HG03108 (cell line): ENCODE measurements at regions not wholly inside any gene's neighbourhood (a gene's known extent, or its start where the extent isn't known, plus 50 kb on each side); places are given as distances from the start of the nearest gene placed in this dataset.

Experiments
- ATAC-seq: cut with Tn5 transposase; IDR thresholded peaks from one replicate; pipeline ENCODE4 v1.9.1; 2021; ENCODE audit warnings: moderate library complexity; ENCODE audit not compliant: unreplicated experiment

DNA sequence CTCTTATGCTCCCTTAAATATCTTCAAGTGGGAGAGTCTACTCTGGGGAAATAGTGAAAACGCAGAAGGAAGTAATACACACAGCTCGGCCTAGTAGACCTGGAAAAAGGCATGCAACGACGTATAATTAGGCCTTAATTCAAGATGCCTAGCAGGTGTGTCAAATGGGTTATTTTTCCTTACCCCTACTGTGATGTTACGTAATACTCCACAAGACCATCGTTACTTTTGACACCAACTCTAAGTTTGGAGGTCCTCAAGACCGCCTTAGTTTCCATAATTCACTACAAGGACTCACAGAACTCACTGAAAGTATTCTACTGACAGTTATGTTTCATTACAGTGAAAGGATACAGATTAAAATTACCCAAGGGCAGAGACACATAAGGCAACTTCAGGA lies 1024.3 kb upstream of the MAP3K7 start:
- no peak for ATAC-seq

DNA sequence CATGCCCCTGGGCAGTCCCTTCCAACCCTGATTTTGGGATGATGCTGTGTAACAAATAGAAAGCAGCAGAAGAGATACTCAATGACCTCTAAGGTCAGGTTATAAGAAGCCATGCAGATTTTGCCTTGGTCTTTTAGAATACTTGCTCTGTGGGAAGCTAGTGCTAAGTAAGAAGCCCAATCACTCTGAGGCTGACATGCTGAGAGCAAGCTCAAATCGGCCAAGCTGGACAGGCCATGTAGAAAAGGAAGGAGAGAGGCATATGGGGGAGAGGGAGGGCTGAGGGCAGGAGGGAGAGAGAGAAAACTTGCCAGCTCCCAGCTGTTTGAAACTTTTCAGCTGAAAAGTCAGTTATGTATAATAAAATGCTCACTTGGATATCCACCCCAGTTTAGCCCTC lies 1021.6 kb upstream of the MAP3K7 start:
- no peak for ATAC-seq

DNA sequence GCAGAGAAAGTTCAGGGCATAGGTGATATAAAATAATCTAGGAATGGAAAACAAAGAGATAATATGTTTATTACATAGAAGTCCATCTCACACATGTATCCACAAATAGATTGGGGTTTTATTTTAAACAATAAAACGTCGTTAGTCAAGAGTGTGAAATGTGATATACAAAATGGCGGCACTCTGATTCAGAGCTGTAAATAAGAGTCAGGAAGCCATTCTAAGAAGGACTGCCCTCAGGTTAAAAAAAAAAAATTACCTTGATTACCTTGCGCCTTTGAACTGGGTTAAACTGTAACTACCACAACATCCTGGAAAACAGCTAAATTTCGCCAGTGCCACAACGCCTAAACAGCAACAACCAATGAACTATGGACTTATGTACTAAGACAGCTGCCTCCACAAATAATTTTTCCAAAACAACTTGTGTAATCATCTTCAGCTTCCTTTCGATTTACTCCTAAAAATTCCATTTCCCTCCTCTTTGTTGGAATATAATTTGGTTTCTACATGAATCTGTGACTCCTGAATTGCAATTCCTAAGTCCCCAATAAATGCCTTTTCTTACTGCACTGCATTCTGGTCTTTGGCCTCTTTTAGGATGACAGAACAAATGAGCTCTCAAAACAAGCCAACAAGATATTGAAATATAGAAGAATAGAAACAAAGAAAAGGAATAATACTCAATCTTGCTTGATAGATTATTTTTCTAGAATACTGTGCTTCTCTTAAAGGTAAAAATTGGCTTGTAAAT lies 1019.5 kb upstream of the MAP3K7 start:
- ATAC-seq = no peak

- no peak for ATAC-seq
Observed at GRCh38 chr6:91600561-91600960, 1013.7 kb upstream of the MAP3K7 start.

DNA sequence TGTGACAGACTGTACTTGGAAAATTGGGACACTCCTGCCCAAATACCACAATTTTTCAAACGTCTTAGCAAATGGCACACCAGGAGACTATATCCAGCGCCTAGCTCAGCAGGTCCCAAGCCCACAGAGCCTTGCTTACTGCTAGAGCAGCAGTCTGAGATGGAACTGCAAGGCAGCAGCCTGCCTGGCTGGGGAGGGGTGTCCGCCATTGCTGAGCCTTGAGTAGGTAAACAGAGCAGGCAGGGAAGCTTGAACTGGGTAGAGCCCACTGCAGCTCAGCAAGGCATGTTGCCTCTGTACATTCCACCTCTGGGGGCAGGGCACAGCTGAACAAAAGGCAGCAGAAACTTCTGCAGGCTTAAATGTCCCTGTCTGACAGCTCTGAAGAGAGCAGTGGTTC lies 1003.3 kb upstream of the MAP3K7 start:
- no peak for ATAC-seq

DNA sequence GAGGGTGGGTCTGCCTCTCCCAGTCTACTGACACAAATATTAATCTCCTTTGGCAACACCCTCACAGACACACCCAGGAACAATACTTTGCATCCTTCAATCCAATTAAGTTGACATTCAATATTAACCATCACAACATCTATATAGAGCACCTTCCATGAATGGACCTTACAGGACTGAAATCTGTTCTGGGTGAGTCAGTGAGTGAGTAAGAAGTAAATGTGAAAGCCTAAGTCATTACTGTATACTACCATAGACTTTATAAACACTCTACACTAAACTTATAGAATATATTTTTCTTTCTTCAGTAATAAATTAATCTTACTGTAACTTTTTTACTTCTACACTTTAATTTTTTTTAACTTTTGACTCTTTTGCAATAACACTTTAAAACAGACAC lies 993.8 kb upstream of the MAP3K7 start:
- no peak for ATAC-seq

GRCh38 chr6:91575032-91575431 lies 988.2 kb upstream of the MAP3K7 start:
- ATAC-seq = peak; percentile 68

DNA sequence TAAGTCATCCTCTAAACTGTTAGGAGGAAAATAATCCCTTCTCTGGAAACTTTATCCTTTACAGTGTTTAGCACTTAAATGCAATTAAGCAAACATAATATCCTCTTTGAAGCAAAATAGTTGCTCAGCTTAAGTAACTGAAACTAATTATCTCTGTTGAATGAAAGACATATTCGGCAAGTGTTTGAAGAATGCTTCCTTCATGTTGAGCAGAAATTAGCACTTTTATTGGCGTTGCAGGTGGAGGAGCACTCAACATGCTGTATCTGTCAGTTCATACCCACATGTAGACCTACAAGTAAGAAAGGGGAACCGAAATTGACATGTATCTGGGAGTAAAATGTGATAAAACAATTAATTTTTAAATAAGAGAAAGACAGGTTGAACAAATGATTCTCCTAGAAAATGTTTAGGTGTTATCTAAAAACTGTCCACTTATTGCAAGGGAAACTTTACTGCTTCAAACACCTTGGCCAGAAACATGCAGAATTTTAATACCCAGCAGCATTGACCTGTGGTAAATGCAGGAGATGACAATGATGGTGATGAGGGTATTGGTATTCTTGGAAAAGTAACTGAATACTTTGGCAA lies 987.0 kb upstream of the MAP3K7 start:
- ATAC-seq = no peak

- no peak for ATAC-seq
Observed at GRCh38 chr6:91572878-91573277, 986.0 kb upstream of the MAP3K7 start.

DNA sequence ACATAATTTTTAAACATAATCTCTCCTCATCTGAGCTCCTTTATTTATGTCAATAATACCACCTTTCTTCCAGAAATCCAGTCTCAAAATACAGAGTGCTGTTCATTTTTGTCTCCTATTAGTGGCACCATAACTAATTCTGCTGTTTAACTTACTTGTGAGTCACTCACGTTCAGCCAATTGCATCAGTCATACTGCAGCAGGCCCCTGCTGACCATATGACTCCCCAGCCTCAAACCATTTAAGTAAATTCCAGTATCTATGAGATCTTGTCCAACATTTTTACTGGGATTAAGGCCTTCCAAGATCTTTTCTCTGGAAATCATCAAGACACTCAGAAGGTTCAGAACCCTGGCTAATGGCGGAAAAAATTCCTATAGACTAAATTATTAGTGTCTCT lies 982.2 kb upstream of the MAP3K7 start:
- ATAC-seq = no peak

DNA sequence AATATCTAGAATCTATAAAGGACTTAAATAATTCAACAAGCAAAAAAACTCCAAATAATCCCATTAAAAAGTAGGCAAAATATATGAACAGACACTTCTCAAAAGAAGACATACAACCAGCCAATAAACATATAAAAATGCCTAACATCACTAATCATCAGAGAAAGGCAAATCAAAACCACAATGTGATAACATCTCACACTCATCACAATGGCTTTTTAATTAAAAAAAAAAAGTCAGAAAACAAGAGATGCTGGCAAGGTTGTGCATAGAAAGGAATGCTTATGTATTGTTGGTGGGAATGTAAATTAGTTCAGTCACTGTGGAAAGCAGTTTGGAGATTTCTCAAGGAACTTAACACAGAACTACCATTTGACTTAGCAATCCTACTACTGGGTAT lies 979.6 kb upstream of the MAP3K7 start:
- ATAC-seq = no peak

DNA sequence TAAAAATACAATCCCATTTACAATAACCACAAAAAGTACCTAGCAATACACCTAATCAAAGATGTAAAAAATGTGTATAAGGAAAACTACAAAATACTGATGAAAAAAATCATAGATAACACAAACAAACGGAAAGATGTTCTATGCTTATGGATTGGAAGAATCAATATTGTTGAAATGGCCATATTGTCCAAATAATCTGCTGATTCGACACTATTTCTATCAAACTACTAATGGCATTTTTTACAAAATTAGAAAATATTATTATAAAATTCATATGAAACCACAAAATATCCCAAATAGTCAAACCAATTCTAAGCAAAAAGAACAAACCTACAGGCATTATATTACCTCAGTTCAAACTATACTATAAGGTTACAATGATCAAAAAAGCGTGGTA lies 978.3 kb upstream of the MAP3K7 start:
- ATAC-seq = no peak

- no peak for ATAC-seq
Observed at GRCh38 chr6:91562955-91563354, 976.1 kb upstream of the MAP3K7 start.

GRCh38 chr6:91560409-91560808 lies 973.5 kb upstream of the MAP3K7 start:
- no peak for ATAC-seq

GRCh38 chr6:91540902-91541301 lies 954.0 kb upstream of the MAP3K7 start:
- no peak for ATAC-seq

DNA sequence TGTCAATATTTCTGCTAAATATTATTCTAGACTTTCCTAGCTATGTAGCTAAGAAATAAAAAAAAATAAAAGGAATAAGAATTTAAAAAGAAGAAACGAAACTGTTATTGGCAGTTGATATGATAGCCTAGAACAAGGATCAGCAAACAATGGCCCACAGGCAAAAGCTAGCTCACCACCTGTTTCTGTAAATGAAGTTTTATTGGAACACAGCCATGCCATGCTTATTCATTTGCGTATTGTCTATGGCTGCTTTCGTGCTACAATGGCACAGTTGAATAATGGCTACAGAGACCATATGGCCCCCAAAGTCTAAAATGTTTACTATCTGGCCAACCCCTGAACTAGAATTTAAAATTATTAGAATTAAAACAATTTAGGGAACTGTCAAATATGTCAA lies 952.6 kb upstream of the MAP3K7 start:
- no peak for ATAC-seq

- ATAC-seq = no peak
Observed at GRCh38 chr6:91538622-91539021, 951.8 kb upstream of the MAP3K7 start.

- ATAC-seq = no peak
Observed at GRCh38 chr6:91534614-91535013, 947.7 kb upstream of the MAP3K7 start.

DNA sequence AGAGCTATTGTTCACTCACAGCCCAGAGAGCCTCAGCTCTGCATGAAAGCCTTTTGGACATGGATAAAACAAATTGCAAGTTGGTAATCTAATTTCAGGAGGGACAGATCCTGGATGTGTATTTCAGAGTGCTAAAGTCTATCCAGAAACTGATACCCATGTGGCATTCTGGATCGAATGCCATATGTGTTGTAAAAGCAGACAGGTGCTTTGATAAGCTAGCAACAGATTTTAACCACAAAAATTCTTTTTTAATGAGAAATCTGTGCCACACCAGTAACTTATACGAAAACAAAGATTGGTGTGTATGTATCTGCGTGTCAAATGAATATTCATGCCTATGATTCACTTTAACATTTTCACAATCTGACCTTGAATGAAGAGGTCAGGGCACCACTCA lies 936.6 kb upstream of the MAP3K7 start:
- no peak for ATAC-seq

- no peak for ATAC-seq
Observed at GRCh38 chr6:91521999-91522398, 935.1 kb upstream of the MAP3K7 start.

DNA sequence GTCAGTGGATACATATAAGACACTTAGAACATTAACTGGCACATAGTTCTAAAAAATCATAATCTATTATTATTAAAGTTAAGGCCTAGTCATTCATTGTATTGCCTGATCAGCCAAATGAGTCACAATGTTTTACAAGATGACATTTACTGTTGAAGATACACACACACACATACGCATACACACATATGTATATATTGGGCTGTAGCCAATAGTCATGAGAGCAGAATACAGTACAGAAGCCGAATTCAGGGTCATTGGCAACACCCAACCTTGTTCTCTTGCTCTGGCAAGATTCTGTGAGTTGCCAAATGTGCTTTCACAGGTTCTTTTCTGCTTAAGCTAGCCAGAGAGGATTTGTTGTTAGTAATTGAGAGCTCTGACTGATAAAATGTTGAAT lies 922.8 kb upstream of the MAP3K7 start:
- no peak for ATAC-seq

GRCh38 chr6:91509039-91509438 lies 922.2 kb upstream of the MAP3K7 start:
- ATAC-seq = no peak

DNA sequence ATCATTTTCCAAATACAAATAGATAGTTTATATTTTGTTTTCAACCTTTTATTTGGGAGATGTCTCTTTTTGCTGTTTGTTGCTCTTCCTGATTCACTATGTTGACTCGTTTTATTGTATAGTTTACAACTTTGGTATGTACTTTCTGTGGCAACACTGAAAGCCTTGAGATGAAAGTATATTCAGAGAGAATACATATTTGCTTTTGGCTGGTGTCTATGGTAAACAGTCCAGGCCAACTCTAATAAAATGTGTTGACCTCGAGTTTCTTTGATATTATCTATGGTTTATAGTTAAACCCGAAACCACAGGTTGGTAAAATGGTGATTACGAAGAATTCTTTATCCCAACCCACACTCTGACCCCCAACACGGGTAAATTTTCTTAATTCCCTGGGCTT lies 919.6 kb upstream of the MAP3K7 start:
- no peak for ATAC-seq
